Endodermal cell (in vitro differentiated cells): ENCODE measurements at regions not wholly inside any gene's neighbourhood (a gene's known extent, or its start where the extent isn't known, plus 50 kb on each side); places are given as distances from the start of the nearest gene placed in this dataset.

Source experiments
- DNase-seq: peaks from one replicate; pipeline ENCODE4 v3.0.0-alpha.2; 2017
- H3K27ac ChIP-seq: 2 replicates; pipeline ENCODE4 v1.5.1; 2013; ENCODE audit warnings: mild to moderate bottlenecking, low read depth, low read length, moderate library complexity
- H3K27me3 ChIP-seq: 2 replicates; pipeline ENCODE4 v1.6.1; 2013; ENCODE audit warnings: mild to moderate bottlenecking, low read length, moderate library complexity; ENCODE audit not compliant: insufficient read depth, control insufficient read depth, poor library complexity, severe bottlenecking
- H3K36me3 ChIP-seq: 2 replicates; pipeline ENCODE4 v1.7.0; 2013; ENCODE audit warnings: mild to moderate bottlenecking, low read length, moderate library complexity; ENCODE audit not compliant: control insufficient read depth, insufficient read depth
- H3K4me1 ChIP-seq: one replicate; pipeline ENCODE4 v1.7.0; 2013; ENCODE audit warnings: low read length; ENCODE audit not compliant: control insufficient read depth, insufficient read depth
- H3K4me3 ChIP-seq: 2 replicates; pipeline ENCODE4 v1.5.1; 2013; ENCODE audit warnings: mild to moderate bottlenecking, low read length, moderate library complexity
- H3K9ac ChIP-seq: 2 replicates; pipeline ENCODE4 v1.6.1; 2013; ENCODE audit warnings: mild to moderate bottlenecking, low read length, moderate library complexity; ENCODE audit not compliant: poor library complexity, severe bottlenecking; ENCODE audit errors: extremely low read depth
- H3K9me3 ChIP-seq: 2 replicates; pipeline ENCODE4 v1.6.1; 2013; ENCODE audit warnings: mild to moderate bottlenecking, low read length, moderate library complexity; ENCODE audit not compliant: control insufficient read depth
- H3K27ac Mint-ChIP-seq: 2 replicates; pipeline ENCODE4 v1.8.0; 2020; ENCODE audit warnings: mixed read lengths
- H3K27me3 Mint-ChIP-seq: 2 replicates; pipeline ENCODE4 v1.8.0; 2021; ENCODE audit warnings: mild to moderate bottlenecking, mixed read lengths; ENCODE audit not compliant: insufficient read depth
- H3K36me3 Mint-ChIP-seq: 2 replicates; pipeline ENCODE4 v1.8.0; 2020; ENCODE audit warnings: low read depth, mixed read lengths
- H3K4me1 Mint-ChIP-seq: 2 replicates; pipeline ENCODE4 v1.8.0; 2020; ENCODE audit warnings: mixed read lengths
- H3K4me3 Mint-ChIP-seq: 2 replicates; pipeline ENCODE4 v1.8.0; 2020; ENCODE audit warnings: mild to moderate bottlenecking, moderate library complexity, mixed read lengths
- H3K9me3 Mint-ChIP-seq: 2 replicates; pipeline ENCODE4 v1.8.0; 2020; ENCODE audit warnings: mild to moderate bottlenecking, mixed read lengths
- CTCF ChIP-seq: fragments of 200-600 bp; sonication (generic); conservative IDR thresholded peaks from 2 replicates; pipeline ENCODE4 v1.5.0; 2021; ENCODE audit warnings: antibody characterized with exemption, mild to moderate bottlenecking
- WGBS, 2 experiments: methylation state at CpG; one replicate each; pipeline versions ENCODE4 v1.1.5 to v1.1.7; 2013; ENCODE audit warnings: missing lambda C conversion rate in 2 of 2, mixed read lengths in 1 of 2; ENCODE audit not compliant: insufficient coverage in 1 of 2, insufficient read length in 1 of 2; 5-methylcytosine and 5-hydroxymethylcytosine counted together

GRCh38 chr12:91423693-91424050 lies 241.1 kb upstream of the DCN start:
- Mint-ChIP-seq H3K4me3 (no peak overlapping the region), H3K27ac (no peak overlapping the region), H3K9me3 (no peaks in the 10 kb centered on the region), H3K36me3 (no peaks in the 10 kb centered on the region), H3K4me1 (peaks cover 4% of the 10 kb centered on the region), H3K27me3 (no peaks in the 10 kb centered on the region)
- Histone ChIP-seq H3K27ac (no peak overlapping the region), H3K27me3 (no peaks in the 10 kb centered on the region), H3K4me1 (no peaks in the 10 kb centered on the region), H3K4me3 (no peak overlapping the region), H3K9me3 (no peaks in the 10 kb centered on the region), H3K36me3 (no peaks in the 10 kb centered on the region), H3K9ac (no peak overlapping the region)
- DNase-seq = no peak
- TF ChIP-seq CTCF = no peak
- 80 to 91% methylated on average over 2 of the region's 2 CpGs for WGBS, 2 experiments

- Mint-ChIP-seq H3K4me1 (peaks cover 4% of the 10 kb centered on the region), H3K27ac (no peak overlapping the region), H3K36me3 (no peaks in the 10 kb centered on the region), H3K27me3 (no peaks in the 10 kb centered on the region), H3K9me3 (no peaks in the 10 kb centered on the region), H3K4me3 (no peak overlapping the region)
- no peaks in the 10 kb centered on the region for H3K36me3 ChIP-seq
- no peak overlapping the region for H3K9ac ChIP-seq
- H3K27me3 ChIP-seq = no peaks in the 10 kb centered on the region
- H3K27ac ChIP-seq = no peak overlapping the region
- H3K9me3 ChIP-seq = no peaks in the 10 kb centered on the region
- 28 to 68% methylated on average over 4 to 7 of the region's 7 CpGs for WGBS, 2 experiments
- no peaks in the 10 kb centered on the region for H3K4me1 ChIP-seq
- H3K4me3 ChIP-seq = no peak overlapping the region
- no peak for TF ChIP-seq CTCF
- no peak for DNase-seq
Observed at GRCh38 chr12:91422811-91423692, 240.4 kb upstream of the DCN start.

- DNase-seq = no peak
- Histone ChIP-seq H3K4me3 (no peak overlapping the region), H3K27me3 (no peaks in the 10 kb centered on the region), H3K36me3 (no peaks in the 10 kb centered on the region), H3K9ac (no peak overlapping the region), H3K9me3 (no peaks in the 10 kb centered on the region), H3K4me1 (no peaks in the 10 kb centered on the region), H3K27ac (no peak overlapping the region)
- no peak for TF ChIP-seq CTCF
- H3K9me3 Mint-ChIP-seq = no peaks in the 10 kb centered on the region
- peaks cover 4% of the 10 kb centered on the region for H3K4me1 Mint-ChIP-seq
- no peaks in the 10 kb centered on the region for H3K36me3 Mint-ChIP-seq
- no peak overlapping the region for H3K27ac Mint-ChIP-seq
- no peaks in the 10 kb centered on the region for H3K27me3 Mint-ChIP-seq
- WGBS, 2 experiments = 94 to 100% methylated on average over 1 of the region's 1 CpG
- no peak overlapping the region for H3K4me3 Mint-ChIP-seq
Observed at GRCh38 chr12:91422127-91422526, 239.5 kb upstream of the DCN start.
